ENCODE measurements at regions not wholly inside any gene's neighbourhood (a gene's known extent, or its start where the extent isn't known, plus 50 kb on each side); places are given as distances from the start of the nearest gene placed in this dataset.
"Not testable (repeated sequence)": the region's sequence is repeated elsewhere in the genome, so short reads cannot be mapped to it uniquely, and the experiment has no call there.

GRCh38 chr4:148914301-148914700 lies 472.1 kb upstream of the NR3C2 start:
- Histone ChIP-seq H2AFZ (ENCODE audit: low read length) (no peak overlapping the region), H3K79me2 (ENCODE audit: control insufficient read depth, insufficient read depth, low read length) (no peaks in the 10 kb centered on the region)

GRCh38 chr4:148903388-148903787 lies 461.2 kb upstream of the NR3C2 start:
- Histone ChIP-seq H3K27me3 (ENCODE audit: control insufficient read depth, insufficient read depth, low read length) (no peaks in the 10 kb centered on the region), H3K27ac (ENCODE audit: insufficient read depth, low read length) (no peak overlapping the region), H4K20me1 (ENCODE audit: control insufficient read depth, extremely low read depth, insufficient read depth, low read length) (no peaks in the 10 kb centered on the region), H2AFZ (ENCODE audit: low read length) (no peak overlapping the region), H3K4me2 (ENCODE audit: extremely low read depth, insufficient read depth, low read length) (no peak overlapping the region), H3K4me1 (ENCODE audit: control insufficient read depth, extremely low read depth, insufficient read depth, low read length) (no peaks in the 10 kb centered on the region), H3K79me2 (ENCODE audit: control insufficient read depth, insufficient read depth, low read length) (no peaks in the 10 kb centered on the region), H3K4me3 (replicated peaks in 1 of 4; ENCODE audit: control extremely low read depth in 1 of 4, insufficient read depth in 1 of 4, low read depth in 3 of 4, low read length in 4 of 4) (no peak overlapping the region), H3K9me3 (ENCODE audit: control insufficient read depth, insufficient read depth, low read depth, low read length) (no peaks in the 10 kb centered on the region), H3K9ac (ENCODE audit: insufficient read depth, low read length) (no peak overlapping the region), H3K36me3 (ENCODE audit: control insufficient read depth, insufficient read depth, low read length) (no peaks in the 10 kb centered on the region)
- no peak for DNase-seq (ENCODE audit: low read depth in 2 of 2)
- TF ChIP-seq EZH2 (IDR thresholded peaks at IDR 0.05; ENCODE audit: low read length, missing control alignments): no peak
- TF ChIP-seq, protein P1, sequence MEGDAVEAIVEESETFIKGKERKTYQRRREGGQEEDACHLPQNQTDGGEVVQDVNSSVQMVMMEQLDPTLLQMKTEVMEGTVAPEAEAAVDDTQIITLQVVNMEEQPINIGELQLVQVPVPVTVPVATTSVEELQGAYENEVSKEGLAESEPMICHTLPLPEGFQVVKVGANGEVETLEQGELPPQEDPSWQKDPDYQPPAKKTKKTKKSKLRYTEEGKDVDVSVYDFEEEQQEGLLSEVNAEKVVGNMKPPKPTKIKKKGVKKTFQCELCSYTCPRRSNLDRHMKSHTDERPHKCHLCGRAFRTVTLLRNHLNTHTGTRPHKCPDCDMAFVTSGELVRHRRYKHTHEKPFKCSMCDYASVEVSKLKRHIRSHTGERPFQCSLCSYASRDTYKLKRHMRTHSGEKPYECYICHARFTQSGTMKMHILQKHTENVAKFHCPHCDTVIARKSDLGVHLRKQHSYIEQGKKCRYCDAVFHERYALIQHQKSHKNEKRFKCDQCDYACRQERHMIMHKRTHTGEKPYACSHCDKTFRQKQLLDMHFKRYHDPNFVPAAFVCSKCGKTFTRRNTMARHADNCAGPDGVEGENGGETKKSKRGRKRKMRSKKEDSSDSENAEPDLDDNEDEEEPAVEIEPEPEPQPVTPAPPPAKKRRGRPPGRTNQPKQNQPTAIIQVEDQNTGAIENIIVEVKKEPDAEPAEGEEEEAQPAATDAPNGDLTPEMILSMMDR (conservative IDR thresholded peaks at IDR 0.05 in 1 of 2, IDR thresholded peaks at IDR 0.05 in 1 of 2; ENCODE audit: low read depth in 1 of 2, low read length in 2 of 2): no peak

More at GRCh38 chr4:148914301-148914700, 472.1 kb upstream of the NR3C2 start:
- no peaks in the 10 kb centered on the region for H3K36me3 ChIP-seq (ENCODE audit: control insufficient read depth, insufficient read depth, low read length)
- no peaks in the 10 kb centered on the region for H4K20me1 ChIP-seq (ENCODE audit: control insufficient read depth, extremely low read depth, insufficient read depth, low read length)
- H3K4me1 ChIP-seq (ENCODE audit: control insufficient read depth, extremely low read depth, insufficient read depth, low read length): no peaks in the 10 kb centered on the region
- TF ChIP-seq, protein P1 (conservative IDR thresholded peaks at IDR 0.05 in 1 of 2, IDR thresholded peaks at IDR 0.05 in 1 of 2; ENCODE audit: low read depth in 1 of 2, low read length in 2 of 2): no peak
- no peak for TF ChIP-seq EZH2 (IDR thresholded peaks at IDR 0.05; ENCODE audit: low read length, missing control alignments)
- no peak overlapping the region for H3K27ac ChIP-seq (ENCODE audit: insufficient read depth, low read length)
- H3K4me2 ChIP-seq (ENCODE audit: extremely low read depth, insufficient read depth, low read length): no peak overlapping the region
- no peak overlapping the region for H3K9ac ChIP-seq (ENCODE audit: insufficient read depth, low read length)
- no peaks in the 10 kb centered on the region for H3K9me3 ChIP-seq (ENCODE audit: control insufficient read depth, insufficient read depth, low read depth, low read length)
- no peak overlapping the region for H3K4me3 ChIP-seq (replicated peaks in 1 of 4; ENCODE audit: control extremely low read depth in 1 of 4, insufficient read depth in 1 of 4, low read depth in 3 of 4, low read length in 4 of 4)
- no peaks in the 10 kb centered on the region for H3K27me3 ChIP-seq (ENCODE audit: control insufficient read depth, insufficient read depth, low read length)
- no peak for DNase-seq (ENCODE audit: low read depth in 2 of 2)

GRCh38 chr4:148901075-148901705 lies 459.0 kb upstream of the NR3C2 start:
- Histone ChIP-seq H3K27ac (ENCODE audit: insufficient read depth, low read length) (no peak overlapping the region), H2AFZ (ENCODE audit: low read length) (no peak overlapping the region), H3K27me3 (ENCODE audit: control insufficient read depth, insufficient read depth, low read length) (no peaks in the 10 kb centered on the region), H3K9ac (ENCODE audit: insufficient read depth, low read length) (no peak overlapping the region), H4K20me1 (ENCODE audit: control insufficient read depth, extremely low read depth, insufficient read depth, low read length) (no peaks in the 10 kb centered on the region), H3K4me3 (replicated peaks in 1 of 4; ENCODE audit: control extremely low read depth in 1 of 4, insufficient read depth in 1 of 4, low read depth in 3 of 4, low read length in 4 of 4) (no peak overlapping the region), H3K4me1 (ENCODE audit: control insufficient read depth, extremely low read depth, insufficient read depth, low read length) (no peaks in the 10 kb centered on the region), H3K36me3 (ENCODE audit: control insufficient read depth, insufficient read depth, low read length) (no peaks in the 10 kb centered on the region), H3K79me2 (ENCODE audit: control insufficient read depth, insufficient read depth, low read length) (no peaks in the 10 kb centered on the region), H3K4me2 (ENCODE audit: extremely low read depth, insufficient read depth, low read length) (no peak overlapping the region), H3K9me3 (ENCODE audit: control insufficient read depth, insufficient read depth, low read depth, low read length) (no peaks in the 10 kb centered on the region)
- no peak for TF ChIP-seq EZH2 (IDR thresholded peaks at IDR 0.05; ENCODE audit: low read length, missing control alignments)
- TF ChIP-seq, protein P1 (conservative IDR thresholded peaks at IDR 0.05 in 1 of 2, IDR thresholded peaks at IDR 0.05 in 1 of 2; ENCODE audit: low read depth in 1 of 2, low read length in 2 of 2): no peak
- no peak for DNase-seq (ENCODE audit: low read depth in 2 of 2)

DNA sequence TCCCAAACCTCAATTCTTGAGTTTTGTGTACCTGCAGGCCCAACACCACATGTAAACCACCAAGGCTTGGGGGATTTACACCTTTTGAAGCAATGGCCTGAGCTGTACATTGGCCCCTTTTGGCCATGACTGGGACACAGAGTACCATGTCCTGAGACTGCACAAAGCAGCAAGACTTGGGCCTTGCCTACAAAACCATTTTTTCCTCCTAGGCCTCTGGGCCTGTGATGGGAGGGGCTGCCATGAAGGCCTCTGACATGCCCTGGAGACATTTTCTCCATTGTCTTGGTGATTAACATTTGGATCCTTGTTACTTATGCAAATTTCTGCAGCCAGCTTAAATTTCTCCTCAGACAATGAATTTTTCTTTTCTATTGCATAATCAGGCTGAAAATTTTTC lies 455.9 kb upstream of the NR3C2 start:
- H3K4me2 ChIP-seq (ENCODE audit: extremely low read depth, insufficient read depth, low read length); H3K9me3 ChIP-seq (ENCODE audit: control insufficient read depth, insufficient read depth, low read depth, low read length); H3K4me3 ChIP-seq (replicated peaks in 1 of 4; ENCODE audit: control extremely low read depth in 1 of 4, insufficient read depth in 1 of 4, low read depth in 3 of 4, low read length in 4 of 4); H3K9ac ChIP-seq (ENCODE audit: insufficient read depth, low read length); H4K20me1 ChIP-seq (ENCODE audit: control insufficient read depth, extremely low read depth, insufficient read depth, low read length); H2AFZ ChIP-seq (ENCODE audit: low read length); H3K4me1 ChIP-seq (ENCODE audit: control insufficient read depth, extremely low read depth, insufficient read depth, low read length); H3K27me3 ChIP-seq (ENCODE audit: control insufficient read depth, insufficient read depth, low read length); H3K36me3 ChIP-seq (ENCODE audit: control insufficient read depth, insufficient read depth, low read length); H3K27ac ChIP-seq (ENCODE audit: insufficient read depth, low read length); H3K79me2 ChIP-seq (ENCODE audit: control insufficient read depth, insufficient read depth, low read length); DNase-seq (ENCODE audit: low read depth in 2 of 2): not testable (repeated sequence)
